ENCODE measurements at regions not wholly inside any gene's neighbourhood (a gene's known extent, or its start where the extent isn't known, plus 50 kb on each side); places are given as distances from the start of the nearest gene placed in this dataset.

GRCh38 chr6:134680021-134680420 lies 269.9 kb downstream of the ALDH8A1 start:
- ChIA-PET POLR2A (no interaction called here), CTCF (no interaction called here)
- intact Hi-C loops (cut with micrococcal nuclease) = no loop called here
- TF ChIP-seq CTCF (IDR thresholded peaks at IDR 0.05) = no peak
- ATAC-seq (ENCODE audit: low read depth) (no peak), DNase-seq (no peak)
- Mint-ChIP-seq H3K27ac (no peak overlapping the region), H3K9me3 (no peaks in the 10 kb centered on the region), H3K4me1 (no peaks in the 10 kb centered on the region), H3K36me3 (ENCODE audit: low read depth) (no peaks in the 10 kb centered on the region), H3K4me3 (no peak overlapping the region), H3K27me3 (peaks cover 2% of the 10 kb centered on the region)

- CTCF ChIA-PET = no interaction called here
- peaks cover 2% of the 10 kb centered on the region for H3K27me3 Mint-ChIP-seq
- DNase-seq = no peak
- H3K4me1 Mint-ChIP-seq = no peaks in the 10 kb centered on the region
- no peak overlapping the region for H3K27ac Mint-ChIP-seq
- intact Hi-C loops (cut with micrococcal nuclease) = no loop called here
- no peaks in the 10 kb centered on the region for H3K36me3 Mint-ChIP-seq (ENCODE audit: low read depth)
- POLR2A ChIA-PET = no interaction called here
- no peak overlapping the region for H3K4me3 Mint-ChIP-seq
- TF ChIP-seq CTCF (IDR thresholded peaks at IDR 0.05) = no peak
- no peak for ATAC-seq (ENCODE audit: low read depth)
- no peaks in the 10 kb centered on the region for H3K9me3 Mint-ChIP-seq
Measured at GRCh38 chr6:134678436-134678889, 271.4 kb downstream of the ALDH8A1 start.

- H3K4me1 Mint-ChIP-seq = no peaks in the 10 kb centered on the region
- intact Hi-C loops (cut with micrococcal nuclease) = no loop called here
- ATAC-seq (ENCODE audit: low read depth) = no peak
- no peak for DNase-seq
- ChIA-PET POLR2A (no interaction called here), CTCF (no interaction called here)
- H3K27me3 Mint-ChIP-seq = peaks cover 2% of the 10 kb centered on the region
- H3K36me3 Mint-ChIP-seq (ENCODE audit: low read depth) = no peaks in the 10 kb centered on the region
- no peak overlapping the region for H3K27ac Mint-ChIP-seq
- TF ChIP-seq CTCF (IDR thresholded peaks at IDR 0.05) = no peak
- H3K4me3 Mint-ChIP-seq = no peak overlapping the region
- H3K9me3 Mint-ChIP-seq = no peaks in the 10 kb centered on the region
Measured at GRCh38 chr6:134676307-134677281, 273.3 kb downstream of the ALDH8A1 start.

- no peaks in the 10 kb centered on the region for H3K36me3 Mint-ChIP-seq (ENCODE audit: low read depth)
- no peaks in the 10 kb centered on the region for H3K27me3 Mint-ChIP-seq
- H3K9me3 Mint-ChIP-seq = no peaks in the 10 kb centered on the region
- DNase-seq = no peak
- intact Hi-C loops (cut with micrococcal nuclease) = no loop called here
- H3K27ac Mint-ChIP-seq = no peak overlapping the region
- no peaks in the 10 kb centered on the region for H3K4me1 Mint-ChIP-seq
- ChIA-PET POLR2A (no interaction called here), CTCF (no interaction called here)
- TF ChIP-seq CTCF (IDR thresholded peaks at IDR 0.05) = no peak
- no peak for ATAC-seq (ENCODE audit: low read depth)
- H3K4me3 Mint-ChIP-seq = no peak overlapping the region
Measured at GRCh38 chr6:134675110-134676054, 274.5 kb downstream of the ALDH8A1 start.

- POLR2A ChIA-PET = no interaction called here
- CTCF ChIA-PET = no interaction called here
- no peak for TF ChIP-seq CTCF (IDR thresholded peaks at IDR 0.05)
- Mint-ChIP-seq H3K36me3 (ENCODE audit: low read depth) (no peaks in the 10 kb centered on the region), H3K27ac (no peak overlapping the region), H3K27me3 (no peaks in the 10 kb centered on the region), H3K4me1 (no peaks in the 10 kb centered on the region), H3K9me3 (no peaks in the 10 kb centered on the region), H3K4me3 (no peak overlapping the region)
- intact Hi-C loops (cut with micrococcal nuclease) = no loop called here
- DNase-seq = no peak
- no peak for ATAC-seq (ENCODE audit: low read depth)
Measured at GRCh38 chr6:134674562-134674961, 275.3 kb downstream of the ALDH8A1 start.
